ENCODE measurements at regions not wholly inside any gene's neighbourhood (a gene's known extent, or its start where the extent isn't known, plus 50 kb on each side); places are given as distances from the start of the nearest gene placed in this dataset.

DNA sequence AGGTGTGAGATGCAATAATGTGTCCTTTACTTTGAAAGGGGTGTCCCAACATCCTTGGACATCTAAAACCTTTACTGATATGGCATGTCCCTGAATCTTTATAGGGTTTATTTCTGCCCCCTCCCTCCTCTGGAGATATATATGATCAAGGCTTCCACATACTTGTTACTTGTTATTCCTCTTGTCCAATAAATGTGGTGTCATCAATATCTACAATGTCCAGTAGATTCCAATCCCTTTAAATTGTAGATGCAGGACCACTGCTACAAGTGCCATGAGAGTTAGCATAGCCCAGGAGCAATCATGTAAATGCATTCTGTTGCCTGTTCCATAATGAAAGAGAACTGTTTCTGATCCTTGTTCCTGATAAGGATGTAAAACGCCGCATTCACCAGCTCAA lies 479.7 kb upstream of the MEIS1 start:
- Histone ChIP-seq H3K4me3 (replicated peaks; ENCODE audit: insufficient read depth, low read length) (no peak overlapping the region), H3K27ac (replicated peaks) (no peak overlapping the region), H3K27me3 (ENCODE audit: insufficient read depth, poor library complexity, severe bottlenecking) (no peaks in the 10 kb centered on the region)
- TF ChIP-seq, protein P1, sequence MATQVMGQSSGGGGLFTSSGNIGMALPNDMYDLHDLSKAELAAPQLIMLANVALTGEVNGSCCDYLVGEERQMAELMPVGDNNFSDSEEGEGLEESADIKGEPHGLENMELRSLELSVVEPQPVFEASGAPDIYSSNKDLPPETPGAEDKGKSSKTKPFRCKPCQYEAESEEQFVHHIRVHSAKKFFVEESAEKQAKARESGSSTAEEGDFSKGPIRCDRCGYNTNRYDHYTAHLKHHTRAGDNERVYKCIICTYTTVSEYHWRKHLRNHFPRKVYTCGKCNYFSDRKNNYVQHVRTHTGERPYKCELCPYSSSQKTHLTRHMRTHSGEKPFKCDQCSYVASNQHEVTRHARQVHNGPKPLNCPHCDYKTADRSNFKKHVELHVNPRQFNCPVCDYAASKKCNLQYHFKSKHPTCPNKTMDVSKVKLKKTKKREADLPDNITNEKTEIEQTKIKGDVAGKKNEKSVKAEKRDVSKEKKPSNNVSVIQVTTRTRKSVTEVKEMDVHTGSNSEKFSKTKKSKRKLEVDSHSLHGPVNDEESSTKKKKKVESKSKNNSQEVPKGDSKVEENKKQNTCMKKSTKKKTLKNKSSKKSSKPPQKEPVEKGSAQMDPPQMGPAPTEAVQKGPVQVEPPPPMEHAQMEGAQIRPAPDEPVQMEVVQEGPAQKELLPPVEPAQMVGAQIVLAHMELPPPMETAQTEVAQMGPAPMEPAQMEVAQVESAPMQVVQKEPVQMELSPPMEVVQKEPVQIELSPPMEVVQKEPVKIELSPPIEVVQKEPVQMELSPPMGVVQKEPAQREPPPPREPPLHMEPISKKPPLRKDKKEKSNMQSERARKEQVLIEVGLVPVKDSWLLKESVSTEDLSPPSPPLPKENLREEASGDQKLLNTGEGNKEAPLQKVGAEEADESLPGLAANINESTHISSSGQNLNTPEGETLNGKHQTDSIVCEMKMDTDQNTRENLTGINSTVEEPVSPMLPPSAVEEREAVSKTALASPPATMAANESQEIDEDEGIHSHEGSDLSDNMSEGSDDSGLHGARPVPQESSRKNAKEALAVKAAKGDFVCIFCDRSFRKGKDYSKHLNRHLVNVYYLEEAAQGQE (IDR thresholded peaks at IDR 0.05; ENCODE audit: insufficient replicate concordance, low read depth): no peak
- TF ChIP-seq SPI1 (IDR thresholded peaks at IDR 0.05; ENCODE audit: borderline replicate concordance, low read depth) (no peak), POLR2AphosphoS5 (IDR thresholded peaks at IDR 0.05; ENCODE audit: low read depth) (no peak), GABPA (IDR thresholded peaks at IDR 0.05; ENCODE audit: low read depth) (no peak)
- TF ChIP-seq, protein P2, sequence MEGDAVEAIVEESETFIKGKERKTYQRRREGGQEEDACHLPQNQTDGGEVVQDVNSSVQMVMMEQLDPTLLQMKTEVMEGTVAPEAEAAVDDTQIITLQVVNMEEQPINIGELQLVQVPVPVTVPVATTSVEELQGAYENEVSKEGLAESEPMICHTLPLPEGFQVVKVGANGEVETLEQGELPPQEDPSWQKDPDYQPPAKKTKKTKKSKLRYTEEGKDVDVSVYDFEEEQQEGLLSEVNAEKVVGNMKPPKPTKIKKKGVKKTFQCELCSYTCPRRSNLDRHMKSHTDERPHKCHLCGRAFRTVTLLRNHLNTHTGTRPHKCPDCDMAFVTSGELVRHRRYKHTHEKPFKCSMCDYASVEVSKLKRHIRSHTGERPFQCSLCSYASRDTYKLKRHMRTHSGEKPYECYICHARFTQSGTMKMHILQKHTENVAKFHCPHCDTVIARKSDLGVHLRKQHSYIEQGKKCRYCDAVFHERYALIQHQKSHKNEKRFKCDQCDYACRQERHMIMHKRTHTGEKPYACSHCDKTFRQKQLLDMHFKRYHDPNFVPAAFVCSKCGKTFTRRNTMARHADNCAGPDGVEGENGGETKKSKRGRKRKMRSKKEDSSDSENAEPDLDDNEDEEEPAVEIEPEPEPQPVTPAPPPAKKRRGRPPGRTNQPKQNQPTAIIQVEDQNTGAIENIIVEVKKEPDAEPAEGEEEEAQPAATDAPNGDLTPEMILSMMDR (IDR thresholded peaks at IDR 0.05; ENCODE audit: insufficient read depth, low read length): no peak
- no peak for DNase-seq (ENCODE audit: low read depth in 1 of 2, low spot score in 1 of 2)

DNA sequence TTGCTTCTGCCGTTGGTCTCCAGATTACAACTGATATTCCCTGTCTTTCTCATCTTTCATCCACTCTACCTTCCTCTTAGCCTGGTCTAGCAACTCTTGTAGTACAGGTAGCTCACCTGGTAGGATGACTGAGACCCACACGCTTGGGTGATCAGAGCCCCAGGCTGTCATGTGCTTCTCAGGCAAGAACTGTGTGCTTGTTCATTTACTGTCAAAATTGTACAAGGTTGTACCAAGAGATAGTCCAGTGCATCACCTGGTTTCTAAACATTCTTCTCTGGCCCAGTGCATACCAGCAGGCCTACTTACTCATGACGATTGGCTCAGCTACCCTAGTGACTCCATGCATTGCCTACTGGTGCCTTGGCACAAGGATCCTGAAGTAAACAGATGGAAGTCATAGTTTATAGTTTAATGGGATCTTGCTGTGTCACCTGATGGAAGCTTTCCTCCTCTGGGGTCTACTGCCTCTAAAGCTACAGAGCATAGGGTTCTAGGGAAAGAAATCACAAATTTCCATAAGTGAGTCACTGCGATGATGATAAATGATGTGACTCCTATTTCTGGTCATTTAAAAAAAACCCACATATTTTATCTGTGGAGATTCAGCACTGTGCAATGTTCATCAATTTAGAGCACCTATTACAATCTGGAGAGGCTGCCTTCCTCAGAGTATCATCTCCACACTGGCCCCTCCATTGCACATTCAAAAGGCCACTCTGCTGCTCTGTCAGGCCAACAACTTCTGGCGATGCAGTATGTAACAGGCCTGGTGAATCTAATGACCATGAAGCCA lies 481.8 kb upstream of the MEIS1 start:
- DNase-seq (ENCODE audit: low read depth in 1 of 2, low spot score in 1 of 2): no peak
- Histone ChIP-seq H3K4me3 (replicated peaks; ENCODE audit: insufficient read depth, low read length) (no peak overlapping the region), H3K27ac (replicated peaks) (no peak overlapping the region), H3K27me3 (ENCODE audit: insufficient read depth, poor library complexity, severe bottlenecking) (no peaks in the 10 kb centered on the region)
- TF ChIP-seq GABPA (IDR thresholded peaks at IDR 0.05; ENCODE audit: low read depth) (no peak), SPI1 (IDR thresholded peaks at IDR 0.05; ENCODE audit: borderline replicate concordance, low read depth) (no peak), POLR2AphosphoS5 (IDR thresholded peaks at IDR 0.05; ENCODE audit: low read depth) (no peak)
- TF ChIP-seq, protein P1 (IDR thresholded peaks at IDR 0.05; ENCODE audit: insufficient replicate concordance, low read depth): no peak
- TF ChIP-seq, protein P2 (IDR thresholded peaks at IDR 0.05; ENCODE audit: insufficient read depth, low read length): no peak

DNA sequence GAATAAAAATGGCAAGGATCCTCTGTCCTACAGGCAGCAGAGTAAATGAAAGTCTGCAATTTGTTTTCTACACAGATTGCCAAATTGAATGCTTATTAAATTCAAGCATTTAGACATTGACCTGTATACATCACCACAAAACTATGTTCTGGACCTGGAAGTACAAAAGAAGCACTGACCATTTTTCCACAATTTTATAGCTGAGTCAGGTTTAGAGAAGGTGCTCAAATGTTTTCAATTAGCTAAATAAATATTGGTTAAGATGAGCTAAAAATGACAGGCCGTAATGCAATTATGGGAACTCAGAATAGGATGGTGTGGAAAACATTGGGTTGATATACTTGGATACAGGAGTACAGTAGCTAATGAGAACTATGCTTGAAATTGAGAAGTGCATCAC lies 490.7 kb upstream of the MEIS1 start:
- Histone ChIP-seq H3K4me3 (replicated peaks; ENCODE audit: insufficient read depth, low read length) (no peak overlapping the region), H3K27me3 (ENCODE audit: insufficient read depth, poor library complexity, severe bottlenecking) (no peaks in the 10 kb centered on the region), H3K27ac (replicated peaks) (no peak overlapping the region)
- no peak for DNase-seq (ENCODE audit: low read depth in 1 of 2, low spot score in 1 of 2)
- no peak for TF ChIP-seq GABPA (IDR thresholded peaks at IDR 0.05; ENCODE audit: low read depth)
- TF ChIP-seq, protein P2 (IDR thresholded peaks at IDR 0.05; ENCODE audit: insufficient read depth, low read length): no peak
- TF ChIP-seq POLR2AphosphoS5 (IDR thresholded peaks at IDR 0.05; ENCODE audit: low read depth): no peak
- TF ChIP-seq, protein P1 (IDR thresholded peaks at IDR 0.05; ENCODE audit: insufficient replicate concordance, low read depth): no peak
- TF ChIP-seq SPI1 (IDR thresholded peaks at IDR 0.05; ENCODE audit: borderline replicate concordance, low read depth): no peak

Measured in HL-60 (cell line).